ENCODE measurements at regions not wholly inside any gene's neighbourhood (a gene's known extent, or its start where the extent isn't known, plus 50 kb on each side); places are given as distances from the start of the nearest gene placed in this dataset.

DNA sequence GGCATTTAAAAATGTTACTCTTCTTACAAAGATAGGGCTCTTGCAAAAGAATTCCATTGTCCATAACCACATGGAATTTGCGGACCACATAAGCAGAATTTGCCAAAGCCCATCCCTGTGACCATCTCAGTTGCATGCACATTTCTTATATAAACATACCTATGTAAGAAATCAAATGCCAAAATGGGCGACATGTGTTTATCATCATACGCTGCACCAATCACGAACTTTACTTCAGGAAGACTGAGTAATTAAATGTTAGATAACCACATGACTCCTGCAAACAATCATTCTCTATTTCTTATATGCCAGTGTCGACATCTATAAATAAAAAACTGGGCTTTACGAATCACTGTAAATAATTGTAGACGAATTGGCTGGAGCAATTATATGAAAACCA lies 186.1 kb upstream of the RBMS1 start:
- ATAC-seq (no peak), DNase-seq (no peak)
- Mint-ChIP-seq H3K4me1 (no peaks in the 10 kb centered on the region), H3K4me3 (no peak overlapping the region), H3K9me3 (peaks cover 0 to 2% of the 10 kb centered on the region in 2 donors), H3K27ac (no peak overlapping the region), H3K27me3 (ENCODE audit: low read depth in 2 of 2) (peaks cover 9 to 16% of the 10 kb centered on the region in 2 donors), H3K36me3 (no peaks in the 10 kb centered on the region)
- Histone ChIP-seq H3K27me3 (ENCODE audit: control insufficient read depth, insufficient read depth, low read length) (no peaks in the 10 kb centered on the region), H3K9me3 (ENCODE audit: control insufficient read depth, insufficient read depth, low read length) (no peaks in the 10 kb centered on the region), H3K36me3 (ENCODE audit: control insufficient read depth, insufficient read depth, low read length) (no peaks in the 10 kb centered on the region), H3K27ac (ENCODE audit: low read length) (no peak overlapping the region), H3K4me1 (ENCODE audit: control insufficient read depth, insufficient read depth, low read length) (no peaks in the 10 kb centered on the region), H3K4me3 (ENCODE audit: low read length) (no peak overlapping the region)
- TF ChIP-seq, protein P1, sequence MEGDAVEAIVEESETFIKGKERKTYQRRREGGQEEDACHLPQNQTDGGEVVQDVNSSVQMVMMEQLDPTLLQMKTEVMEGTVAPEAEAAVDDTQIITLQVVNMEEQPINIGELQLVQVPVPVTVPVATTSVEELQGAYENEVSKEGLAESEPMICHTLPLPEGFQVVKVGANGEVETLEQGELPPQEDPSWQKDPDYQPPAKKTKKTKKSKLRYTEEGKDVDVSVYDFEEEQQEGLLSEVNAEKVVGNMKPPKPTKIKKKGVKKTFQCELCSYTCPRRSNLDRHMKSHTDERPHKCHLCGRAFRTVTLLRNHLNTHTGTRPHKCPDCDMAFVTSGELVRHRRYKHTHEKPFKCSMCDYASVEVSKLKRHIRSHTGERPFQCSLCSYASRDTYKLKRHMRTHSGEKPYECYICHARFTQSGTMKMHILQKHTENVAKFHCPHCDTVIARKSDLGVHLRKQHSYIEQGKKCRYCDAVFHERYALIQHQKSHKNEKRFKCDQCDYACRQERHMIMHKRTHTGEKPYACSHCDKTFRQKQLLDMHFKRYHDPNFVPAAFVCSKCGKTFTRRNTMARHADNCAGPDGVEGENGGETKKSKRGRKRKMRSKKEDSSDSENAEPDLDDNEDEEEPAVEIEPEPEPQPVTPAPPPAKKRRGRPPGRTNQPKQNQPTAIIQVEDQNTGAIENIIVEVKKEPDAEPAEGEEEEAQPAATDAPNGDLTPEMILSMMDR (IDR thresholded peaks at IDR 0.05) = no peak
- intact Hi-C loops (cut with micrococcal nuclease) = no loop called here
- WGBS (ENCODE audit: insufficient coverage) = 90% methylated on average over 7 of the region's 7 CpGs

DNA sequence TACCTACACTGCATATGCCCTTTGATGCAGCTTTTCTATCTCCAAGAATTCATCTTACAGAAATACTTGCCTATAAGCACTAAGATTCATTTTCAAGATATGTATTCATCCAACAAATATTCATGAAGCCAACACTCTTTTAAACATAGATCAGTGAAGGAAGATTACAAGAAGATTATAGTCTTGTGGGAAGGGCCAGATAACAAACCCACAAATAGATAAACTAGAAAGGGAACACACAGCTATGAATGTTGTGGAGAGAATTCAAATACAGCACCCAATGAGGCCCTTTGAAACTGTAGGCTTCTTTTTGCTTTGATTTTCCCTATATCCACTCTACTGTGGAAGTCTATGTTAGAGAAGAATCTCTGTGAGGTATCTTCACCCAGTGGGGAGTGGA lies 186.7 kb upstream of the RBMS1 start:
- ATAC-seq (no peak), DNase-seq (no peak)
- Histone ChIP-seq H3K9me3 (ENCODE audit: control insufficient read depth, insufficient read depth, low read length) (no peaks in the 10 kb centered on the region), H3K36me3 (ENCODE audit: control insufficient read depth, insufficient read depth, low read length) (no peaks in the 10 kb centered on the region), H3K27ac (ENCODE audit: low read length) (no peak overlapping the region), H3K4me1 (ENCODE audit: control insufficient read depth, insufficient read depth, low read length) (no peaks in the 10 kb centered on the region), H3K4me3 (ENCODE audit: low read length) (no peak overlapping the region), H3K27me3 (ENCODE audit: control insufficient read depth, insufficient read depth, low read length) (no peaks in the 10 kb centered on the region)
- H3K9me3 Mint-ChIP-seq = peaks cover 0 to 2% of the 10 kb centered on the region in 2 donors
- intact Hi-C loops (cut with micrococcal nuclease) = no loop called here
- TF ChIP-seq, protein P1 (IDR thresholded peaks at IDR 0.05) = no peak
- no peaks in the 10 kb centered on the region for H3K36me3 Mint-ChIP-seq
- H3K4me3 Mint-ChIP-seq = no peak overlapping the region
- no peaks in the 10 kb centered on the region for H3K4me1 Mint-ChIP-seq
- H3K27me3 Mint-ChIP-seq (ENCODE audit: low read depth in 2 of 2) = peaks cover 9 to 19% of the 10 kb centered on the region in 2 donors
- H3K27ac Mint-ChIP-seq = no peak overlapping the region

DNA sequence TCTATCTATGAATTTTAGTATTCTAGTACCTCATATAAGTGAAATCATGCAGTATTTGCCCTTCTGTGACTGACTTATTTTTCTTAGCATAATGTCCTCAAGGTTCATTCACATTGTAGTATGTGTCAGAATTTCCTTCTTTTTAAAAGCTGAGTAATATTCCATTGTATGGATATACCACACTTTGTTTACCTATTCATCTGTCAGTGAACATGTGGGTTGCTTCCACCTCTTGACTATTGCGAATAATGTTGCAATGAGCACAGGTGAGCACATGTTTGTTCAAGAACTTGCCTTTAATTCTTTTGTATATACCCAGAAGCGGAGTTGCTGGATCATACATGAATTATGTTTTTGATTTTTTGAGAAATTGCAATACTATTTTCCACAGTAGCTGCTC lies 187.4 kb upstream of the RBMS1 start:
- Mint-ChIP-seq H3K36me3 (no peaks in the 10 kb centered on the region), H3K27ac (no peak overlapping the region), H3K4me3 (no peak overlapping the region), H3K4me1 (no peaks in the 10 kb centered on the region), H3K9me3 (peaks cover 0 to 2% of the 10 kb centered on the region in 2 donors), H3K27me3 (ENCODE audit: low read depth in 2 of 2) (peaks cover 9 to 22% of the 10 kb centered on the region in 2 donors)
- DNase-seq (no peak), ATAC-seq (no peak)
- Histone ChIP-seq H3K27me3 (ENCODE audit: control insufficient read depth, insufficient read depth, low read length) (no peaks in the 10 kb centered on the region), H3K9me3 (ENCODE audit: control insufficient read depth, insufficient read depth, low read length) (no peaks in the 10 kb centered on the region), H3K27ac (ENCODE audit: low read length) (no peak overlapping the region), H3K4me3 (ENCODE audit: low read length) (no peak overlapping the region), H3K36me3 (ENCODE audit: control insufficient read depth, insufficient read depth, low read length) (no peaks in the 10 kb centered on the region), H3K4me1 (ENCODE audit: control insufficient read depth, insufficient read depth, low read length) (no peaks in the 10 kb centered on the region)
- TF ChIP-seq, protein P1 (IDR thresholded peaks at IDR 0.05) = no peak
- intact Hi-C loops (cut with micrococcal nuclease) = no loop called here
- WGBS (ENCODE audit: insufficient coverage) = 100% methylated on average over 2 of the region's 2 CpGs

DNA sequence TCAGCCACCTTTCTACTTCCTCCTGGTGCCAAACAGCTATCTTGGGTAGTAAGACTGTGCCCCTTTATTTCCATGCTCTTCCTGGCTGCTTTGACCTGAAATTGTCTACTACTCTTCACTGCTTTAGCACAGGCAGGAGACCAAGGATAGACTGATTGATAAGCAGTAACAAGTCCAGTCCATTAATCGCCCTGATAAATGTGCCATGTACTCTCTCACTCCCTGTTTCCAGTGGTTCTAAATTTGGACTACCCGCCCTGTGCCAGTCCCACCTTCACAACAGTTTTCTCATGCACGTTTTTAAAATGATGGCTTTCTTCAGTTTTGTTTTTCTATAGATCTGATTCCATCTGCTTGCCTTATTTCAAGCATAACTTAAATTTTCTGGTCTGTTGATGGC lies 189.6 kb upstream of the RBMS1 start:
- Histone ChIP-seq H3K4me3 (ENCODE audit: low read length) (no peak overlapping the region), H3K27me3 (ENCODE audit: control insufficient read depth, insufficient read depth, low read length) (no peaks in the 10 kb centered on the region), H3K36me3 (ENCODE audit: control insufficient read depth, insufficient read depth, low read length) (no peaks in the 10 kb centered on the region), H3K9me3 (ENCODE audit: control insufficient read depth, insufficient read depth, low read length) (no peaks in the 10 kb centered on the region), H3K4me1 (ENCODE audit: control insufficient read depth, insufficient read depth, low read length) (no peaks in the 10 kb centered on the region), H3K27ac (ENCODE audit: low read length) (no peak overlapping the region)
- no peaks in the 10 kb centered on the region for H3K4me1 Mint-ChIP-seq
- H3K36me3 Mint-ChIP-seq = no peaks in the 10 kb centered on the region
- H3K27me3 Mint-ChIP-seq (ENCODE audit: low read depth in 2 of 2) = peaks cover 9 to 22% of the 10 kb centered on the region in 2 donors
- H3K9me3 Mint-ChIP-seq = peaks cover 0 to 2% of the 10 kb centered on the region in 2 donors
- intact Hi-C loops (cut with micrococcal nuclease) = no loop called here
- WGBS (ENCODE audit: insufficient coverage) = 73% methylated on average over 3 of the region's 3 CpGs
- DNase-seq (no peak), ATAC-seq (no peak)
- H3K4me3 Mint-ChIP-seq = no peak overlapping the region
- no peak overlapping the region for H3K27ac Mint-ChIP-seq
- TF ChIP-seq, protein P1 (IDR thresholded peaks at IDR 0.05) = no peak

All from natural killer cell (primary cell).